Astrocyte (in vitro differentiated cells and primary cell): ENCODE measurements at regions not wholly inside any gene's neighbourhood (a gene's known extent, or its start where the extent isn't known, plus 50 kb on each side); places are given as distances from the start of the nearest gene placed in this dataset.

ENCODE experiments used
- DNase-seq: peaks from one replicate; pipeline ENCODE4 v3.0.0-alpha.2; 2010; ENCODE audit warnings: low read depth
- FAIRE-seq: peaks from 2 replicates; lab custom pipeline; 2011; peaks lifted over from hg19 to GRCh38; lab: Jason Lieb, UNC
- H2AFZ ChIP-seq: 2 replicates; pipeline ENCODE4 v1.6.0; 2012; ENCODE audit warnings: low read depth, low read length, inconsistent platforms
- H3K27ac ChIP-seq: 2 replicates; pipeline ENCODE4 v1.5.1; 2011; ENCODE audit warnings: low read depth, low read length, inconsistent platforms
- H3K27me3 ChIP-seq: 2 replicates; pipeline ENCODE4 v1.6.0; 2011; ENCODE audit warnings: low read length, inconsistent platforms; ENCODE audit not compliant: insufficient read depth
- H3K36me3 ChIP-seq: 2 replicates; pipeline ENCODE4 v1.5.1; 2011; ENCODE audit warnings: low read length, inconsistent platforms; ENCODE audit not compliant: insufficient read depth
- H3K4me1 ChIP-seq: 2 replicates; pipeline ENCODE4 v1.5.1; 2011; ENCODE audit warnings: low read length, inconsistent platforms; ENCODE audit not compliant: insufficient read depth
- H3K4me2 ChIP-seq: 2 replicates; pipeline ENCODE4 v1.6.0; 2012; ENCODE audit warnings: low read length, inconsistent platforms
- H3K4me3 ChIP-seq: 2 replicates; pipeline ENCODE4 v1.5.1; 2011; ENCODE audit warnings: low read depth, mild to moderate bottlenecking, low read length, inconsistent platforms; ENCODE audit not compliant: insufficient read depth
- H3K79me2 ChIP-seq: 2 replicates; pipeline ENCODE4 v1.6.0; 2012; ENCODE audit warnings: mild to moderate bottlenecking, low read length, inconsistent platforms; ENCODE audit not compliant: insufficient read depth
- H3K9ac ChIP-seq: 2 replicates; pipeline ENCODE4 v1.6.0; 2012; ENCODE audit warnings: mild to moderate bottlenecking, low read length, inconsistent platforms
- H3K9me3 ChIP-seq: 2 replicates; pipeline ENCODE4 v1.5.1; 2012; ENCODE audit warnings: low read depth, mild to moderate bottlenecking, low read length, inconsistent platforms; ENCODE audit not compliant: insufficient read depth
- H4K20me1 ChIP-seq: 2 replicates; pipeline ENCODE4 v1.6.0; 2012; ENCODE audit warnings: low read length, inconsistent platforms; ENCODE audit not compliant: insufficient read depth
- H3K27ac Mint-ChIP-seq: one replicate; pipeline ENCODE4 v1.8.0; 2021; ENCODE audit warnings: mild to moderate bottlenecking, mixed read lengths; ENCODE audit not compliant: unreplicated experiment
- H3K27me3 Mint-ChIP-seq: one replicate; pipeline ENCODE4 v1.8.0; 2021; ENCODE audit warnings: low read depth, mixed read lengths; ENCODE audit not compliant: unreplicated experiment
- H3K36me3 Mint-ChIP-seq: one replicate; pipeline ENCODE4 v1.8.0; 2021; ENCODE audit warnings: low read depth, mixed read lengths; ENCODE audit not compliant: unreplicated experiment
- H3K4me1 Mint-ChIP-seq: one replicate; pipeline ENCODE4 v1.8.0; 2021; ENCODE audit warnings: low read depth, mixed read lengths; ENCODE audit not compliant: unreplicated experiment
- H3K4me3 Mint-ChIP-seq: one replicate; pipeline ENCODE4 v1.8.0; 2021; ENCODE audit warnings: mild to moderate bottlenecking, moderate library complexity, mixed read lengths; ENCODE audit not compliant: unreplicated experiment
- H3K9me3 Mint-ChIP-seq: one replicate; pipeline ENCODE4 v1.8.0; 2021; ENCODE audit warnings: mild to moderate bottlenecking, mixed read lengths; ENCODE audit not compliant: unreplicated experiment
- CTCF ChIP-seq: IDR thresholded peaks from 2 replicates; pipeline ENCODE4 v1.5.1; 2011; ENCODE audit warnings: low read depth, mild to moderate bottlenecking, inconsistent platforms, low read length, moderate library complexity; ENCODE audit not compliant: insufficient read depth
- EZH2 ChIP-seq: IDR thresholded peaks from 2 replicates; pipeline ENCODE4 v1.6.1; 2012; ENCODE audit warnings: mild to moderate bottlenecking, low read length, inconsistent platforms; ENCODE audit not compliant: insufficient read depth

DNA sequence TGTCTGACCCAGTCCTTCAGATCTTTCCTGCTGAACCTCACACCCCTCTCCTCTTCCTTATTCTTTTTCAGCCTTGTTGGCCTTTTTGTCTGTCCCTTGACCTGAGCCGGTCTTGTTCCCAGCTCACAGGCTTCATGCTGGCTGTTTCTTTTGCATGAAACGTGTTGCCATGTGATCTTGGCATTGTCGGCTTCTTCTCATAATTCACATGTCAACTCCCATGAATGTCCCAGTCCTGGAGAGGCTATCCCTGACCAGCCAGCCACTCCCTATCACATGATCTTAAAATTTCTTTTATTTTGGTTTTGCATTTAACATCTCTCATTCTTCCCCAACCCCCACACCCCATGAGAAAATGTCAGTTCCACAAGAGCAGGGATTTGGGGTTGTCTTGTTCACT is 131.2 kb upstream of the TSHZ2 start:
- TF ChIP-seq CTCF (no peak), EZH2 (no peak)
- H3K9me3 Mint-ChIP-seq: no peaks in the 10 kb centered on the region

GRCh38 chr20:52840041-52840440 is 132.1 kb upstream of the TSHZ2 start:
- Histone ChIP-seq H2AFZ (no peak overlapping the region), H3K4me3 (no peak overlapping the region), H3K4me1 (no peaks in the 10 kb centered on the region), H3K27ac (no peak overlapping the region), H3K27me3 (no peaks in the 10 kb centered on the region), H4K20me1 (no peaks in the 10 kb centered on the region), H3K79me2 (no peaks in the 10 kb centered on the region), H3K9ac (no peak overlapping the region), H3K4me2 (no peak overlapping the region), H3K9me3 (no peaks in the 10 kb centered on the region), H3K36me3 (no peaks in the 10 kb centered on the region)
- Mint-ChIP-seq H3K27me3 (peaks cover 19% of the 10 kb centered on the region), H3K27ac (no peak overlapping the region), H3K4me1 (no peaks in the 10 kb centered on the region), H3K4me3 (no peak overlapping the region), H3K9me3 (no peaks in the 10 kb centered on the region), H3K36me3 (no peaks in the 10 kb centered on the region)
- TF ChIP-seq EZH2 (no peak), CTCF (no peak)
- no peak for FAIRE-seq
- no peak for DNase-seq

More for the DNA sequence above, 131.2 kb upstream of the TSHZ2 start:
- no peaks in the 10 kb centered on the region for H3K27me3 ChIP-seq
- H3K79me2 ChIP-seq: no peaks in the 10 kb centered on the region
- no peaks in the 10 kb centered on the region for H3K36me3 ChIP-seq
- Mint-ChIP-seq H3K4me3 (no peak overlapping the region), H3K27ac (no peak overlapping the region), H3K36me3 (no peaks in the 10 kb centered on the region), H3K27me3 (peaks cover 19% of the 10 kb centered on the region), H3K4me1 (no peaks in the 10 kb centered on the region)
- no peak overlapping the region for H3K4me2 ChIP-seq
- no peaks in the 10 kb centered on the region for H3K4me1 ChIP-seq
- H3K9ac ChIP-seq: no peak overlapping the region
- no peaks in the 10 kb centered on the region for H4K20me1 ChIP-seq
- H2AFZ ChIP-seq: no peak overlapping the region
- no peaks in the 10 kb centered on the region for H3K9me3 ChIP-seq
- no peak for DNase-seq
- H3K27ac ChIP-seq: no peak overlapping the region
- no peak overlapping the region for H3K4me3 ChIP-seq
- FAIRE-seq: no peak

- no peak for FAIRE-seq
- no peaks in the 10 kb centered on the region for H3K36me3 Mint-ChIP-seq
- no peaks in the 10 kb centered on the region for H4K20me1 ChIP-seq
Measured at GRCh38 chr20:52838510-52839241, 133.5 kb upstream of the TSHZ2 start.

More at GRCh38 chr20:52838510-52839241, 133.5 kb upstream of the TSHZ2 start:
- no peaks in the 10 kb centered on the region for H3K36me3 ChIP-seq
- H3K27ac ChIP-seq: no peak overlapping the region
- H3K4me3 ChIP-seq: no peak overlapping the region
- Mint-ChIP-seq H3K4me1 (no peaks in the 10 kb centered on the region), H3K9me3 (peaks cover 2% of the 10 kb centered on the region), H3K27ac (no peak overlapping the region), H3K4me3 (no peak overlapping the region), H3K27me3 (peaks cover 24% of the 10 kb centered on the region)
- no peak overlapping the region for H3K4me2 ChIP-seq
- TF ChIP-seq EZH2 (no peak), CTCF (no peak)
- no peaks in the 10 kb centered on the region for H3K4me1 ChIP-seq
- H3K27me3 ChIP-seq: no peaks in the 10 kb centered on the region
- H3K9ac ChIP-seq: no peak overlapping the region
- H2AFZ ChIP-seq: no peak overlapping the region
- no peaks in the 10 kb centered on the region for H3K9me3 ChIP-seq
- DNase-seq: no peak
- no peaks in the 10 kb centered on the region for H3K79me2 ChIP-seq
